GM23338 (cell line): ENCODE measurements at regions not wholly inside any gene's neighbourhood (a gene's known extent, or its start where the extent isn't known, plus 50 kb on each side); places are given as distances from the start of the nearest gene placed in this dataset.

Experiments
- ATAC-seq: fragments of 200-7000 bp; cut with Tn5 transposase; 3 replicates; pipeline ENCODE4 v1.9.1; 2020
- DNase-seq: peaks from one replicate; pipeline ENCODE4 v3.0.0-alpha.2; 2015; ENCODE audit warnings: low spot score
- H2AFZ ChIP-seq: fragments of 200-600 bp; sonication (generic); 2 replicates; pipeline ENCODE4 v1.8.0; 2016; ENCODE audit warnings: antibody characterized with exemption, mild to moderate bottlenecking, moderate library complexity
- H3F3A ChIP-seq: fragments of 200-600 bp; sonication (generic); replicated peaks from 2 replicates; pipeline ENCODE4 v1.8.0; 2017; ENCODE audit warnings: antibody characterized with exemption, mixed run types, low read depth
- H3K27ac ChIP-seq: fragments of 200-600 bp; sonication (generic); 2 replicates; pipeline ENCODE4 v1.6.1; 2016; ENCODE audit warnings: low read depth
- H3K27me3 ChIP-seq: fragments of 200-600 bp; sonication (generic); 2 replicates; pipeline ENCODE4 v1.8.0; 2016; ENCODE audit warnings: mild to moderate bottlenecking, mixed run types, moderate library complexity; ENCODE audit not compliant: insufficient read depth
- H3K36me3 ChIP-seq: fragments of 200-600 bp; sonication (generic); 2 replicates; pipeline ENCODE4 v1.8.0; 2016; ENCODE audit warnings: mild to moderate bottlenecking; ENCODE audit not compliant: insufficient read depth
- H3K4me1 ChIP-seq: fragments of 200-600 bp; sonication (generic); 2 replicates; pipeline ENCODE4 v1.8.0; 2016; ENCODE audit warnings: mild to moderate bottlenecking, moderate library complexity; ENCODE audit not compliant: insufficient read depth
- H3K4me2 ChIP-seq: fragments of 200-600 bp; sonication (generic); 2 replicates; pipeline ENCODE4 v1.7.1; 2017; ENCODE audit warnings: mixed run types
- H3K4me3 ChIP-seq: fragments of 200-600 bp; sonication (generic); 2 replicates; pipeline ENCODE4 v1.6.1; 2016; ENCODE audit warnings: mixed run types
- H3K79me2 ChIP-seq: fragments of 200-600 bp; sonication (generic); replicated peaks from 2 replicates; pipeline ENCODE4 v1.8.0; 2017; ENCODE audit warnings: mild to moderate bottlenecking; ENCODE audit not compliant: insufficient read depth
- H3K9me2 ChIP-seq: fragments of 200-600 bp; sonication (generic); 2 replicates; pipeline ENCODE4 v1.8.0; 2017; ENCODE audit not compliant: insufficient read depth
- H4K20me1 ChIP-seq: fragments of 200-600 bp; sonication (generic); replicated peaks from 2 replicates; pipeline ENCODE4 v1.8.0; 2017; ENCODE audit warnings: mild to moderate bottlenecking; ENCODE audit not compliant: insufficient read depth
- H3K27ac Mint-ChIP-seq: 2 replicates; pipeline ENCODE4 v1.8.0; 2020; ENCODE audit warnings: inconsistent platforms, mild to moderate bottlenecking, moderate library complexity, mixed read lengths
- H3K27me3 Mint-ChIP-seq: 3 replicates; pipeline ENCODE4 v1.8.0; 2022; ENCODE audit warnings: low read depth, mild to moderate bottlenecking, moderate library complexity, mixed read lengths, inconsistent platforms; ENCODE audit not compliant: insufficient read depth, poor library complexity
- H3K36me3 Mint-ChIP-seq: 3 replicates; pipeline ENCODE4 v1.8.0; 2021; ENCODE audit warnings: low read depth, mild to moderate bottlenecking, inconsistent platforms, moderate library complexity, mixed read lengths
- H3K4me1 Mint-ChIP-seq: 3 replicates; pipeline ENCODE4 v1.8.0; 2020; ENCODE audit warnings: mild to moderate bottlenecking, inconsistent platforms, mixed read lengths
- H3K4me3 Mint-ChIP-seq: 3 replicates; pipeline ENCODE4 v1.8.0; 2021; ENCODE audit warnings: moderate library complexity, mild to moderate bottlenecking, inconsistent platforms, mixed read lengths
- H3K9me3 Mint-ChIP-seq: 3 replicates; pipeline ENCODE4 v1.8.0; 2020; ENCODE audit warnings: moderate library complexity, mild to moderate bottlenecking, inconsistent platforms, mixed read lengths
- CREB1 ChIP-seq: fragments of 250-450 bp; sonication (Bioruptor Pico); IDR thresholded peaks from 2 replicates; pipeline ENCODE4 v1.5.0; 2020; ENCODE audit warnings: low read depth, mild to moderate bottlenecking, moderate library complexity
- EZH2 ChIP-seq: fragments of 200-600 bp; sonication (generic); IDR thresholded peaks from one replicate; pipeline ENCODE4 v1.8.0; 2017; ENCODE audit warnings: antibody characterized with exemption, mild to moderate bottlenecking, low read depth; ENCODE audit not compliant: unreplicated experiment
- EZH2phosphoT487 ChIP-seq: fragments of 200-600 bp; sonication (generic); IDR thresholded peaks from one replicate; pipeline ENCODE4 v1.8.1; 2018; ENCODE audit warnings: antibody characterized with exemption; ENCODE audit not compliant: unreplicated experiment
- JUNB ChIP-seq: IDR thresholded peaks from one replicate; pipeline ENCODE4 v1.6.1; 2016; ENCODE audit warnings: antibody characterized with exemption; ENCODE audit not compliant: unreplicated experiment
- NANOG ChIP-seq: IDR thresholded peaks from 2 replicates; pipeline ENCODE4 v1.6.1; 2016; ENCODE audit warnings: antibody characterized with exemption, borderline replicate concordance
- POLR2AphosphoS5 ChIP-seq: IDR thresholded peaks from 2 replicates; pipeline ENCODE4 v1.6.1; 2016; ENCODE audit warnings: antibody characterized with exemption, low read depth
- STAT1 ChIP-seq: IDR thresholded peaks from one replicate; pipeline ENCODE4 v1.6.1; 2016; ENCODE audit warnings: antibody characterized with exemption; ENCODE audit not compliant: unreplicated experiment
- ZNF114 ChIP-seq: fragments of 250-450 bp; sonication (Bioruptor Pico); IDR thresholded peaks from 2 replicates; pipeline ENCODE4 v1.5.0; 2020; ENCODE audit warnings: mild to moderate bottlenecking, moderate library complexity
- ZNF331 ChIP-seq: fragments of 250-450 bp; sonication (Bioruptor Pico); IDR thresholded peaks from 2 replicates; pipeline ENCODE4 v1.5.0; 2020; ENCODE audit warnings: low read depth, mild to moderate bottlenecking, moderate library complexity
- TF ChIP-seq, protein P1 (sequence below): IDR thresholded peaks from 2 replicates; pipeline ENCODE4 v1.6.1; 2016; ENCODE audit warnings: antibody characterized with exemption
- TF ChIP-seq, protein P2 (sequence below): IDR thresholded peaks from one replicate; pipeline ENCODE4 v1.6.1; 2018; ENCODE audit warnings: antibody characterized with exemption; ENCODE audit not compliant: unreplicated experiment
- TF ChIP-seq, protein P3 (sequence below): fragments of 250-450 bp; sonication (Bioruptor Pico); IDR thresholded peaks from 2 replicates; pipeline ENCODE4 v1.5.0; 2020; ENCODE audit warnings: mild to moderate bottlenecking, moderate library complexity
- TF ChIP-seq, protein P4 (sequence below), 2 experiments: fragments of 200-600 bp in 1 of 2; sonication (generic) in 1 of 2; conservative IDR thresholded peaks; 2 replicates each; pipeline versions ENCODE4 v1.5.1 to v1.6.1; 2016 to 2017; ENCODE audit warnings: antibody characterized with exemption in 2 of 2, low read depth in 2 of 2, mild to moderate bottlenecking in 2 of 2, moderate library complexity in 1 of 2

DNA sequence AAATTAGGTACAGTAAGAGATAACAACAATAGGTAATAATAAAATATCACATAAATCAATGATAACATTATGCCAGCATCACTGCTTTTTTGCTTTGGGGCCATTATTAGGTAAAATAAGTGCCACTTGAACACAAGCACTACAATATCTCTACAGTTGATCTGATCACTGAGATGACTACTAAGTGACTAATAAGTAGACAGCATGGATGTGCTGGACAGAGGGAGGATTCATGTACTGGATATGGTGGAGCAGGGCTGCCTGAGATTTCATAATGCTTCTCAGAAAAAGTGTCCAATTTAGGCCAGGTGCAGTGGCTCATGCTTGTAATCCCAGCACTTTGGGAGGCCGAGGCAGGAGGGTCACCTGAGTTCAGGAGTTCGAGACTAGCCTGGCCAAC lies 137.8 kb upstream of the IL1RAPL2 start:
- H3K9me2 ChIP-seq: no peaks in the 10 kb centered on the region
- Mint-ChIP-seq H3K4me3 (no peak overlapping the region), H3K9me3 (no peaks in the 10 kb centered on the region), H3K27me3 (no peaks in the 10 kb centered on the region), H3K4me1 (peaks cover 10% of the 10 kb centered on the region), H3K36me3 (no peaks in the 10 kb centered on the region), H3K27ac (no peak overlapping the region)
- H3K27me3 ChIP-seq: no peaks in the 10 kb centered on the region
- no peak overlapping the region for H3K27ac ChIP-seq
- H3K4me1 ChIP-seq: peaks cover 5% of the 10 kb centered on the region; the same call in 1 of the 2 replicates
- H4K20me1 ChIP-seq: no peaks in the 10 kb centered on the region
- H3K36me3 ChIP-seq: no peaks in the 10 kb centered on the region
- no peaks in the 10 kb centered on the region for H3K79me2 ChIP-seq
- DNase-seq (no peak), ATAC-seq (no peak)
- H3K4me2 ChIP-seq: no peak overlapping the region
- TF ChIP-seq POLR2AphosphoS5: no peak
- TF ChIP-seq, protein P1, sequence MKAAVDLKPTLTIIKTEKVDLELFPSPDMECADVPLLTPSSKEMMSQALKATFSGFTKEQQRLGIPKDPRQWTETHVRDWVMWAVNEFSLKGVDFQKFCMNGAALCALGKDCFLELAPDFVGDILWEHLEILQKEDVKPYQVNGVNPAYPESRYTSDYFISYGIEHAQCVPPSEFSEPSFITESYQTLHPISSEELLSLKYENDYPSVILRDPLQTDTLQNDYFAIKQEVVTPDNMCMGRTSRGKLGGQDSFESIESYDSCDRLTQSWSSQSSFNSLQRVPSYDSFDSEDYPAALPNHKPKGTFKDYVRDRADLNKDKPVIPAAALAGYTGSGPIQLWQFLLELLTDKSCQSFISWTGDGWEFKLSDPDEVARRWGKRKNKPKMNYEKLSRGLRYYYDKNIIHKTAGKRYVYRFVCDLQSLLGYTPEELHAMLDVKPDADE: no peak
- TF ChIP-seq CREB1: no peak
- no peak for TF ChIP-seq NANOG
- no peak for TF ChIP-seq JUNB
- TF ChIP-seq, protein P2, sequence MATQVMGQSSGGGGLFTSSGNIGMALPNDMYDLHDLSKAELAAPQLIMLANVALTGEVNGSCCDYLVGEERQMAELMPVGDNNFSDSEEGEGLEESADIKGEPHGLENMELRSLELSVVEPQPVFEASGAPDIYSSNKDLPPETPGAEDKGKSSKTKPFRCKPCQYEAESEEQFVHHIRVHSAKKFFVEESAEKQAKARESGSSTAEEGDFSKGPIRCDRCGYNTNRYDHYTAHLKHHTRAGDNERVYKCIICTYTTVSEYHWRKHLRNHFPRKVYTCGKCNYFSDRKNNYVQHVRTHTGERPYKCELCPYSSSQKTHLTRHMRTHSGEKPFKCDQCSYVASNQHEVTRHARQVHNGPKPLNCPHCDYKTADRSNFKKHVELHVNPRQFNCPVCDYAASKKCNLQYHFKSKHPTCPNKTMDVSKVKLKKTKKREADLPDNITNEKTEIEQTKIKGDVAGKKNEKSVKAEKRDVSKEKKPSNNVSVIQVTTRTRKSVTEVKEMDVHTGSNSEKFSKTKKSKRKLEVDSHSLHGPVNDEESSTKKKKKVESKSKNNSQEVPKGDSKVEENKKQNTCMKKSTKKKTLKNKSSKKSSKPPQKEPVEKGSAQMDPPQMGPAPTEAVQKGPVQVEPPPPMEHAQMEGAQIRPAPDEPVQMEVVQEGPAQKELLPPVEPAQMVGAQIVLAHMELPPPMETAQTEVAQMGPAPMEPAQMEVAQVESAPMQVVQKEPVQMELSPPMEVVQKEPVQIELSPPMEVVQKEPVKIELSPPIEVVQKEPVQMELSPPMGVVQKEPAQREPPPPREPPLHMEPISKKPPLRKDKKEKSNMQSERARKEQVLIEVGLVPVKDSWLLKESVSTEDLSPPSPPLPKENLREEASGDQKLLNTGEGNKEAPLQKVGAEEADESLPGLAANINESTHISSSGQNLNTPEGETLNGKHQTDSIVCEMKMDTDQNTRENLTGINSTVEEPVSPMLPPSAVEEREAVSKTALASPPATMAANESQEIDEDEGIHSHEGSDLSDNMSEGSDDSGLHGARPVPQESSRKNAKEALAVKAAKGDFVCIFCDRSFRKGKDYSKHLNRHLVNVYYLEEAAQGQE: no peak
- TF ChIP-seq ZNF331: no peak
- TF ChIP-seq STAT1: no peak
- TF ChIP-seq ZNF114 (CRISPR knock-in tag): no peak
- TF ChIP-seq EZH2phosphoT487: no peak
- TF ChIP-seq, protein P3, sequence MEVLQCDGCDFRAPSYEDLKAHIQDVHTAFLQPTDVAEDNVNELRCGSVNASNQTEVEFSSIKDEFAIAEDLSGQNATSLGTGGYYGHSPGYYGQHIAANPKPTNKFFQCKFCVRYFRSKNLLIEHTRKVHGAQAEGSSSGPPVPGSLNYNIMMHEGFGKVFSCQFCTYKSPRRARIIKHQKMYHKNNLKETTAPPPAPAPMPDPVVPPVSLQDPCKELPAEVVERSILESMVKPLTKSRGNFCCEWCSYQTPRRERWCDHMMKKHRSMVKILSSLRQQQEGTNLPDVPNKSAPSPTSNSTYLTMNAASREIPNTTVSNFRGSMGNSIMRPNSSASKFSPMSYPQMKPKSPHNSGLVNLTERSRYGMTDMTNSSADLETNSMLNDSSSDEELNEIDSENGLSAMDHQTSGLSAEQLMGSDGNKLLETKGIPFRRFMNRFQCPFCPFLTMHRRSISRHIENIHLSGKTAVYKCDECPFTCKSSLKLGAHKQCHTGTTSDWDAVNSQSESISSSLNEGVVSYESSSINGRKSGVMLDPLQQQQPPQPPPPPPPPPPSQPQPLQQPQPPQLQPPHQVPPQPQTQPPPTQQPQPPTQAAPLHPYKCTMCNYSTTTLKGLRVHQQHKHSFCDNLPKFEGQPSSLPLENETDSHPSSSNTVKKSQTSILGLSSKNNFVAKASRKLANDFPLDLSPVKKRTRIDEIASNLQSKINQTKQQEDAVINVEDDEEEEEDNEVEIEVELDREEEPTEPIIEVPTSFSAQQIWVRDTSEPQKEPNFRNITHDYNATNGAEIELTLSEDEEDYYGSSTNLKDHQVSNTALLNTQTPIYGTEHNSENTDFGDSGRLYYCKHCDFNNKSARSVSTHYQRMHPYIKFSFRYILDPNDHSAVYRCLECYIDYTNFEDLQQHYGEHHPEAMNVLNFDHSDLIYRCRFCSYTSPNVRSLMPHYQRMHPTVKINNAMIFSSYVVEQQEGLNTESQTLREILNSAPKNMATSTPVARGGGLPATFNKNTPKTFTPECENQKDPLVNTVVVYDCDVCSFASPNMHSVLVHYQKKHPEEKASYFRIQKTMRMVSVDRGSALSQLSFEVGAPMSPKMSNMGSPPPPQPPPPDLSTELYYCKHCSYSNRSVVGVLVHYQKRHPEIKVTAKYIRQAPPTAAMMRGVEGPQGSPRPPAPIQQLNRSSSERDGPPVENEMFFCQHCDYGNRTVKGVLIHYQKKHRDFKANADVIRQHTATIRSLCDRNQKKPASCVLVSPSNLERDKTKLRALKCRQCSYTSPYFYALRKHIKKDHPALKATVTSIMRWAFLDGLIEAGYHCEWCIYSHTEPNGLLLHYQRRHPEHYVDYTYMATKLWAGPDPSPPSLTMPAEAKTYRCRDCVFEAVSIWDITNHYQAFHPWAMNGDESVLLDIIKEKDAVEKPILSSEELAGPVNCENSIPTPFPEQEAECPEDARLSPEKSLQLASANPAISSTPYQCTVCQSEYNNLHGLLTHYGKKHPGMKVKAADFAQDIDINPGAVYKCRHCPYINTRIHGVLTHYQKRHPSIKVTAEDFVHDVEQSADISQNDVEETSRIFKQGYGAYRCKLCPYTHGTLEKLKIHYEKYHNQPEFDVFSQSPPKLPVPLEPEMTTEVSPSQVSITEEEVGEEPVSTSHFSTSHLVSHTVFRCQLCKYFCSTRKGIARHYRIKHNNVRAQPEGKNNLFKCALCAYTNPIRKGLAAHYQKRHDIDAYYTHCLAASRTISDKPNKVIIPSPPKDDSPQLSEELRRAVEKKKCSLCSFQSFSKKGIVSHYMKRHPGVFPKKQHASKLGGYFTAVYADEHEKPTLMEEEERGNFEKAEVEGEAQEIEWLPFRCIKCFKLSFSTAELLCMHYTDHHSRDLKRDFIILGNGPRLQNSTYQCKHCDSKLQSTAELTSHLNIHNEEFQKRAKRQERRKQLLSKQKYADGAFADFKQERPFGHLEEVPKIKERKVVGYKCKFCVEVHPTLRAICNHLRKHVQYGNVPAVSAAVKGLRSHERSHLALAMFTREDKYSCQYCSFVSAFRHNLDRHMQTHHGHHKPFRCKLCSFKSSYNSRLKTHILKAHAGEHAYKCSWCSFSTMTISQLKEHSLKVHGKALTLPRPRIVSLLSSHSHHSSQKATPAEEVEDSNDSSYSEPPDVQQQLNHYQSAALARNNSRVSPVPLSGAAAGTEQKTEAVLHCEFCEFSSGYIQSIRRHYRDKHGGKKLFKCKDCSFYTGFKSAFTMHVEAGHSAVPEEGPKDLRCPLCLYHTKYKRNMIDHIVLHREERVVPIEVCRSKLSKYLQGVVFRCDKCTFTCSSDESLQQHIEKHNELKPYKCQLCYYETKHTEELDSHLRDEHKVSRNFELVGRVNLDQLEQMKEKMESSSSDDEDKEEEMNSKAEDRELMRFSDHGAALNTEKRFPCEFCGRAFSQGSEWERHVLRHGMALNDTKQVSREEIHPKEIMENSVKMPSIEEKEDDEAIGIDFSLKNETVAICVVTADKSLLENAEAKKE: no peak
- TF ChIP-seq, protein P4, sequence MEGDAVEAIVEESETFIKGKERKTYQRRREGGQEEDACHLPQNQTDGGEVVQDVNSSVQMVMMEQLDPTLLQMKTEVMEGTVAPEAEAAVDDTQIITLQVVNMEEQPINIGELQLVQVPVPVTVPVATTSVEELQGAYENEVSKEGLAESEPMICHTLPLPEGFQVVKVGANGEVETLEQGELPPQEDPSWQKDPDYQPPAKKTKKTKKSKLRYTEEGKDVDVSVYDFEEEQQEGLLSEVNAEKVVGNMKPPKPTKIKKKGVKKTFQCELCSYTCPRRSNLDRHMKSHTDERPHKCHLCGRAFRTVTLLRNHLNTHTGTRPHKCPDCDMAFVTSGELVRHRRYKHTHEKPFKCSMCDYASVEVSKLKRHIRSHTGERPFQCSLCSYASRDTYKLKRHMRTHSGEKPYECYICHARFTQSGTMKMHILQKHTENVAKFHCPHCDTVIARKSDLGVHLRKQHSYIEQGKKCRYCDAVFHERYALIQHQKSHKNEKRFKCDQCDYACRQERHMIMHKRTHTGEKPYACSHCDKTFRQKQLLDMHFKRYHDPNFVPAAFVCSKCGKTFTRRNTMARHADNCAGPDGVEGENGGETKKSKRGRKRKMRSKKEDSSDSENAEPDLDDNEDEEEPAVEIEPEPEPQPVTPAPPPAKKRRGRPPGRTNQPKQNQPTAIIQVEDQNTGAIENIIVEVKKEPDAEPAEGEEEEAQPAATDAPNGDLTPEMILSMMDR (conservative IDR thresholded peaks at IDR 0.05; ENCODE audit: low read depth in 2 of 2): no peak
- TF ChIP-seq EZH2: no peak
- H2AFZ ChIP-seq: no peak overlapping the region
- no peaks in the 10 kb centered on the region for H3F3A ChIP-seq
- H3K4me3 ChIP-seq: no peak overlapping the region
